ENCODE measurements at regions not wholly inside any gene's neighbourhood (a gene's known extent, or its start where the extent isn't known, plus 50 kb on each side); places are given as distances from the start of the nearest gene placed in this dataset.

- TF ChIP-seq CTCF (IDR thresholded peaks at IDR 0.05) (no peak), TAF1 (IDR thresholded peaks at IDR 0.05; ENCODE audit: borderline replicate concordance, low read depth, low read length) (no peak)
Observed at GRCh38 chr1:58200437-58200836, 346.1 kb downstream of the OMA1 start (continued).

- POLR2A ChIA-PET = no interaction called here
- Histone ChIP-seq H3K4me2 (no peak overlapping the region), H4K20me1 (ENCODE audit: insufficient read depth) (no peaks in the 10 kb centered on the region), H3F3A (replicated peaks; ENCODE audit: insufficient read depth) (no peaks in the 10 kb centered on the region), H3K9me3 (no peaks in the 10 kb centered on the region), H3K4me3 (ENCODE audit: low read depth in 2 of 2, low read length in 1 of 2) (no peak overlapping the region), H3K27me3 (ENCODE audit: insufficient read depth) (no peaks in the 10 kb centered on the region), H3K79me2 (ENCODE audit: insufficient read depth) (no peaks in the 10 kb centered on the region), H2AFZ (ENCODE audit: low read depth) (no peak overlapping the region), H3K27ac (ENCODE audit: low read depth in 2 of 2, low read length in 1 of 2) (no peak overlapping the region), H3K9me2 (no peaks in the 10 kb centered on the region), H3K36me3 (replicated peaks in 1 of 2; ENCODE audit: control insufficient read depth in 1 of 2, insufficient read depth in 2 of 2, low read length in 1 of 2) (no peaks in the 10 kb centered on the region), H3K4me1 (ENCODE audit: control insufficient read depth in 1 of 2, insufficient read depth in 2 of 2, low read depth in 1 of 2, low read length in 1 of 2) (no peaks in the 10 kb centered on the region), H3K9ac (no peak overlapping the region)
- CTCF ChIA-PET = no interaction called here
- TF ChIP-seq ELF1 (IDR thresholded peaks at IDR 0.05) (no peak), EP300 (IDR thresholded peaks at IDR 0.05; ENCODE audit: borderline replicate concordance in 1 of 2, low read depth in 1 of 2, low read length in 1 of 2) (no peak), SIN3A (IDR thresholded peaks at IDR 0.05; ENCODE audit: borderline replicate concordance, low read depth, low read length) (no peak), RXRA (IDR thresholded peaks at IDR 0.05; ENCODE audit: borderline replicate concordance, low read depth) (no peak), GATA2 (CRISPR knock-in tag; IDR thresholded peaks at IDR 0.05) (no peak), MXI1 (IDR thresholded peaks at IDR 0.05; ENCODE audit: low read depth, low read length) (no peak), TCF12 (IDR thresholded peaks at IDR 0.05) (no peak), NFIC (IDR thresholded peaks at IDR 0.05; ENCODE audit: borderline replicate concordance) (no peak), RCOR1 (IDR thresholded peaks at IDR 0.05; ENCODE audit: low read length) (no peak), PBX3 (IDR thresholded peaks at IDR 0.05) (no peak), USF1 (IDR thresholded peaks at IDR 0.05; ENCODE audit: borderline replicate concordance, low read depth) (no peak), NRF1 (IDR thresholded peaks at IDR 0.05; ENCODE audit: low read depth, low read length) (no peak), RAD21 (IDR thresholded peaks at IDR 0.05; ENCODE audit: low read length) (no peak)
- 13% methylated on average over 1 of the region's 1 CpG for WGBS (ENCODE audit: low lambda C conversion rate)
- no peak for DNase-seq
Observed at GRCh38 chr1:58197811-58198210, 348.7 kb downstream of the OMA1 start.

All from SK-N-SH (cell line).